ENCODE measurements at regions not wholly inside any gene's neighbourhood (a gene's known extent, or its start where the extent isn't known, plus 50 kb on each side); places are given as distances from the start of the nearest gene placed in this dataset.

DNA sequence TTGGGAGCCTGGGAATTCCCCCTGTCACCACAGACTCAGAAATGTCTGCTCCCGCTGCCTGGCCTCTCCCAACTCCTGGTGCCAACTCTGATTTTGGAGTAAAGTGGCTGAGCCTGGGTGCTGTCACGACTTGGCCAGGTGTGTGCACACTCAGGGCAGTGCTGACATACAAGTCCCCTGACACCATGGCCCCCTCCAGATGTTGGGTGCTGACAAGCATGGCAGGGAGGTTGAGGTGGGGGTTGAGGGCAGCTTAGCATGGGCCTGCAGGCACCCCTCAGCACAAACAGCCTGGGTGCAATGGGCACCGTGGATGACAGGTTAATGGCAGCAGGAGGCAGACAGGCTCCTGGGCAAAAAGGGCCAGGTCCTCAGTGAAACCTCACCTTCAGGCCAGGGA lies 511.2 kb downstream of the SQOR start:
- H3K9me3 ChIP-seq (ENCODE audit: low read length) = peaks cover 2% of the 10 kb centered on the region
- no peak overlapping the region for H3K9ac ChIP-seq (ENCODE audit: low read length)
- H3K27me3 ChIP-seq (ENCODE audit: low read length) = no peaks in the 10 kb centered on the region
- no peak for DNase-seq
- no peaks in the 10 kb centered on the region for H3K79me2 ChIP-seq (ENCODE audit: low read length)
- H3K36me3 ChIP-seq (ENCODE audit: insufficient read depth, low read length) = no peaks in the 10 kb centered on the region
- H3K4me2 ChIP-seq (ENCODE audit: low read depth, low read length, poor library complexity, severe bottlenecking) = no peak overlapping the region
- no peaks in the 10 kb centered on the region for H3K4me1 ChIP-seq (ENCODE audit: low read length)
- no peak overlapping the region for H3K27ac ChIP-seq (ENCODE audit: low read length)
- no peak overlapping the region for H3K4me3 ChIP-seq (ENCODE audit: low read length)
- H3K9me2 ChIP-seq (replicated peaks; ENCODE audit: insufficient read depth, low read length) = no peaks in the 10 kb centered on the region
- no peaks in the 10 kb centered on the region for H4K20me1 ChIP-seq (ENCODE audit: insufficient read depth, low read depth, low read length)
- H2AFZ ChIP-seq (ENCODE audit: low read length) = no peak overlapping the region

DNA sequence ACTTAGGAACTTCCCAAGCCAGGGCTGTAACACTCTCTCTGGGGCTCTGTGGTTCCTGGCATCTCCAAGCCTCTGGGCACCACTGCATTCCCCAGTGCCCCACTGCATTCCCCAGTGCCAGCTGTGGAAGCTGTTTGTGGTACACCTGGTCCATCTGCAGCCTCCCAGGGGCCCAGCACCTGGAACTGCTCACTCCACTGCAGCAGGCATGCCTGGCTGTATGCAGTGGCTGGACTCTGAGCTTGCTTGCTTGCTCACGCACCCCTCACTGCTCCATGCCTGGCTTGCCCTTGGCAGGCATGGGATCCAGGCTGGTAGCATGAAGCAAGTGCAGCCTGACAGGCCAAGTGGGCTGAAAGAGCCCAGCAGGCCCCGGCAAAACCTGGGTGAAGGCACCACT lies 512.1 kb downstream of the SQOR start:
- Histone ChIP-seq H2AFZ (ENCODE audit: low read length) (no peak overlapping the region), H3K79me2 (ENCODE audit: low read length) (no peaks in the 10 kb centered on the region), H3K27ac (ENCODE audit: low read length) (no peak overlapping the region), H4K20me1 (ENCODE audit: insufficient read depth, low read depth, low read length) (no peaks in the 10 kb centered on the region), H3K9ac (ENCODE audit: low read length) (no peak overlapping the region), H3K36me3 (ENCODE audit: insufficient read depth, low read length) (no peaks in the 10 kb centered on the region), H3K27me3 (ENCODE audit: low read length) (no peaks in the 10 kb centered on the region), H3K9me2 (replicated peaks; ENCODE audit: insufficient read depth, low read length) (no peaks in the 10 kb centered on the region), H3K9me3 (ENCODE audit: low read length) (peaks cover 2% of the 10 kb centered on the region), H3K4me3 (ENCODE audit: low read length) (no peak overlapping the region), H3K4me1 (ENCODE audit: low read length) (no peaks in the 10 kb centered on the region), H3K4me2 (ENCODE audit: low read depth, low read length, poor library complexity, severe bottlenecking) (no peak overlapping the region)
- DNase-seq = no peak

DNA sequence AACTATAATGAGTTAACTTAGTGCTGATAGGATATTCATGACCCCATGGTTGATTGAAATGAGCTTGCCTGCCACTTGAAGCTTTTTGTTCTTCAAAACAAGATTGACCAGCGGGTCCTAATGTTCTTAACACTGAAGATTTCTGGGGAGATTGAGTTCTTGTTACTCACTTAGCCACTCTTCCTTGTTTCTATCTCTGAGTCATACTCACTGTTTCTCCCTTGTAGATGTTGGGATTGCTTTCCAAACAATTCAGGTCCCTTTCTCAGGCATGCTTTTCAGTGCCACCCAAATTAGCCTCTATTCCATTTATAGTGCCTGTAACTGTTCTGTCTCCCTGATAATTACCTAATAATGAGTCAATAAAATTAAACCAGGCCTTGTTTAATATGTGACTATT lies 517.0 kb downstream of the SQOR start:
- Histone ChIP-seq H3K4me2 (ENCODE audit: low read depth, low read length, poor library complexity, severe bottlenecking) (no peak overlapping the region), H3K4me3 (ENCODE audit: low read length) (no peak overlapping the region), H2AFZ (ENCODE audit: low read length) (no peak overlapping the region), H3K27me3 (ENCODE audit: low read length) (0 out of 2 replicates have a peak, but pooled peaks cover 4% of the 10 kb centered on the region), H3K9me2 (replicated peaks; ENCODE audit: insufficient read depth, low read length) (no peaks in the 10 kb centered on the region; the same call in 1 of the 2 replicates), H3K79me2 (ENCODE audit: low read length) (no peaks in the 10 kb centered on the region), H3K9ac (ENCODE audit: low read length) (no peak overlapping the region), H4K20me1 (ENCODE audit: insufficient read depth, low read depth, low read length) (no peaks in the 10 kb centered on the region), H3K9me3 (ENCODE audit: low read length) (peaks cover 8% of the 10 kb centered on the region; the same call in 1 of the 2 replicates), H3K27ac (ENCODE audit: low read length) (no peak overlapping the region), H3K36me3 (ENCODE audit: insufficient read depth, low read length) (no peaks in the 10 kb centered on the region), H3K4me1 (ENCODE audit: low read length) (no peaks in the 10 kb centered on the region)
- DNase-seq = no peak

DNA sequence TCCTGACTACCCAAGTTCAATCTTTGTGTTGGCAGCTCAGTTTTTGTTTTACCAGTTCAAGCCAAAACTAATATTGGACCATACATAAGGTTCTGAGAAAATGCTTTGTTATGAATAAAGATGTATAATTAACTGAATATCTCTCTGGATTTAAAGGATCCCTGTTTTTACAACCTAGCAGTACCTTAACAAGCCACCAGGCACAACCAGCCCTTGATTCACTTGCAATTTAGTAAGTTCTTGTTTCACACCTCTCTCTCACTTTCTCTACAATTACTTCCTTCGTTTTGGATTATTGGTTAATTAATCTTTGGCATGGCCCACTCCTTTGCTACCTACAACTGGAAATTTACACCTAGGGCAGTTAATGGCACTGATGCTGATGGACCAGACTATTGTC lies 531.9 kb downstream of the SQOR start:
- H3K4me3 ChIP-seq (ENCODE audit: low read length) = no peak overlapping the region
- H3K79me2 ChIP-seq (ENCODE audit: low read length) = no peaks in the 10 kb centered on the region
- H3K9me2 ChIP-seq (replicated peaks; ENCODE audit: insufficient read depth, low read length) = no peaks in the 10 kb centered on the region
- H3K36me3 ChIP-seq (ENCODE audit: insufficient read depth, low read length) = no peaks in the 10 kb centered on the region
- no peak overlapping the region for H3K9ac ChIP-seq (ENCODE audit: low read length)
- H4K20me1 ChIP-seq (ENCODE audit: insufficient read depth, low read depth, low read length) = no peaks in the 10 kb centered on the region
- no peak overlapping the region for H2AFZ ChIP-seq (ENCODE audit: low read length)
- H3K9me3 ChIP-seq (ENCODE audit: low read length) = peaks cover 20% of the 10 kb centered on the region
- no peaks in the 10 kb centered on the region for H3K27me3 ChIP-seq (ENCODE audit: low read length)
- H3K4me1 ChIP-seq (ENCODE audit: low read length) = no peaks in the 10 kb centered on the region
- DNase-seq = no peak
- no peak overlapping the region for H3K27ac ChIP-seq (ENCODE audit: low read length)
- no peak overlapping the region for H3K4me2 ChIP-seq (ENCODE audit: low read depth, low read length, poor library complexity, severe bottlenecking)

DNA sequence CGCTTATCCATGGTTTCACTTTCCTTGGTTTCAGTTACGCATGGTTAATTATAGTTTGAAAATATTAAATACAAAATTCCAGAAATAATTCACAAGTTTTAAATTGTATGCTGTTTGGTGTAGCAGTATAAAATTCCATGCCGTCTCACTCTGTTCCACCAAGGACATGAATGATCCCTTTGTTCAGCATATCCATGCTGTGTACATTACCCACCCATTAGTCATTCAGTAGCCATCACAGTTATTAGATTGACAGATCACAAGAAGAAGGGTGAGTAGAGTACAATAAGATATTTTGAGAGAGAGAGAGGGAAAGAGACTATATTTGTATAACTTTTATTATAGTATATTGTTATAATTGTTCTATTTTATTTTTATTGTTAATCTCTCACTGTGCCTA lies 535.5 kb downstream of the SQOR start:
- Histone ChIP-seq H3K36me3 (ENCODE audit: insufficient read depth, low read length) (no peaks in the 10 kb centered on the region), H3K4me3 (ENCODE audit: low read length) (no peak overlapping the region), H3K9me2 (replicated peaks; ENCODE audit: insufficient read depth, low read length) (no peaks in the 10 kb centered on the region), H3K9me3 (ENCODE audit: low read length) (peaks cover 26% of the 10 kb centered on the region), H4K20me1 (ENCODE audit: insufficient read depth, low read depth, low read length) (no peaks in the 10 kb centered on the region), H3K4me1 (ENCODE audit: low read length) (no peaks in the 10 kb centered on the region), H3K79me2 (ENCODE audit: low read length) (no peaks in the 10 kb centered on the region), H2AFZ (ENCODE audit: low read length) (no peak overlapping the region), H3K27ac (ENCODE audit: low read length) (no peak overlapping the region), H3K4me2 (ENCODE audit: low read depth, low read length, poor library complexity, severe bottlenecking) (no peak overlapping the region), H3K9ac (ENCODE audit: low read length) (no peak overlapping the region), H3K27me3 (ENCODE audit: low read length) (no peaks in the 10 kb centered on the region)
- DNase-seq = no peak

DNA sequence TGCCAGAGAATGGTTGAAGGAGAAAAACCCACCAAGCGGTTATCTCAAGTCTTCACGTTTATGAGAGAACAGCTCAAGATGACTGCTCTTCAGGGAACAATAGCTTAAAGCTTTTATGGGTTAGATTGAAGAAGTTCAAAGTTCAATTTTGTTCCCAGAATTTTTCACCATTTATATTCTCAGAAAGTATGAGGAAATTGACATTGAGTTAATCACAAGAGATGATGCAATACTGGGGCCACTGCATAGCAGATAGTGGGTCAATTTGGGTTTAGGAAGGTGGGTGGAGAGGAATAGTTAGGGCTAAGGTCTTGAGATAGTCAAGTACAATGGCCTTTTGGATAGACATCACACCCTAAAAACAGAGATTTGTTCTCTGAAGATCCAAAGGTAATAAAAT lies 539.3 kb downstream of the SQOR start:
- Histone ChIP-seq H3K79me2 (ENCODE audit: low read length) (no peaks in the 10 kb centered on the region), H3K4me2 (ENCODE audit: low read depth, low read length, poor library complexity, severe bottlenecking) (no peak overlapping the region), H4K20me1 (ENCODE audit: insufficient read depth, low read depth, low read length) (no peaks in the 10 kb centered on the region), H3K36me3 (ENCODE audit: insufficient read depth, low read length) (no peaks in the 10 kb centered on the region), H3K4me1 (ENCODE audit: low read length) (no peaks in the 10 kb centered on the region), H3K27me3 (ENCODE audit: low read length) (no peaks in the 10 kb centered on the region), H3K27ac (ENCODE audit: low read length) (no peak overlapping the region), H3K9me2 (replicated peaks; ENCODE audit: insufficient read depth, low read length) (no peaks in the 10 kb centered on the region), H2AFZ (ENCODE audit: low read length) (no peak overlapping the region), H3K9ac (ENCODE audit: low read length) (no peak overlapping the region), H3K9me3 (ENCODE audit: low read length) (peaks cover 24% of the 10 kb centered on the region), H3K4me3 (ENCODE audit: low read length) (no peak overlapping the region)
- no peak for DNase-seq

DNA sequence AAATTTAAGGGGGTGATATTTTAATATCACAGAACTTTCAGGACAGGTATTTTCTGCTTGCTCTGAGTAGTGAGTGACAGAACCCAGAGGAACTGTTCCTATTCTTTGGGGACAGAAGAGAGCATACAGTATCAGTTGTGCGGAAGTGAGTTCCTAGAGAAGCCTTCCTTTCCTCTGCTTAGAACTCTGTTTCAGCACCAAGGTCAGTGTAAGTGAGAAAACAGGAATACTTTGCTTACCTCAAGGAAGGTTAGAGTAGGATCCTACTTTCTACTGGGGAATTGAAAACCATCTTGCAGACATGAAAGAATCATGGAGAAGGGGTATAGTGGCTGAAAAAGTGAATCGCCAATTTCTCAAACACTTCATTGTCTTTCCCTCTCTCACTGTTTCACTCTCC lies 542.4 kb downstream of the SQOR start:
- Histone ChIP-seq H3K4me1 (ENCODE audit: low read length) (no peaks in the 10 kb centered on the region), H3K27ac (ENCODE audit: low read length) (no peak overlapping the region), H4K20me1 (ENCODE audit: insufficient read depth, low read depth, low read length) (no peaks in the 10 kb centered on the region), H3K79me2 (ENCODE audit: low read length) (no peaks in the 10 kb centered on the region), H3K9me3 (ENCODE audit: low read length) (peaks cover 15% of the 10 kb centered on the region), H3K9me2 (replicated peaks; ENCODE audit: insufficient read depth, low read length) (no peaks in the 10 kb centered on the region), H3K27me3 (ENCODE audit: low read length) (0 out of 2 replicates have a peak, but pooled peaks cover under 1% of the 10 kb centered on the region), H3K36me3 (ENCODE audit: insufficient read depth, low read length) (no peaks in the 10 kb centered on the region), H3K9ac (ENCODE audit: low read length) (no peak overlapping the region), H3K4me2 (ENCODE audit: low read depth, low read length, poor library complexity, severe bottlenecking) (no peak overlapping the region), H3K4me3 (ENCODE audit: low read length) (no peak overlapping the region), H2AFZ (ENCODE audit: low read length) (no peak overlapping the region)
- no peak for DNase-seq

DNA sequence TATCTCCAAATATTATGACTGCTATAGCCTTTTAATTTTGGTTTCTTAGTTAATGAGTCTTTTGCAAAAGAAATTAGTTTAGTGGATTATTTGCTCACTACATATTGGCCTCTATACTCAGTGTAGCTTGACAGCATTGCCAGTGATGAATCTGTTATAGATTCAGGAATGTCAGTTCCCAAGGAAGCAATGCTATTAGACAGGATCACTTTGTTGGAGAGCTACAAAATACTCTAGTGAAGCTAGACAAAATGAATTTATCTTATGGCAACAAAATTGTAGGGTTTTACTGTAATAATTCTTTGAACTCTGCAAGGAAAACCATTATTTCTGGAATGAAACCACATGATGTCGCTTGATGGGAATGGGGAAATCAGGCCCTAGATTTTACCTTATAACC lies 543.3 kb downstream of the SQOR start:
- no peaks in the 10 kb centered on the region for H3K79me2 ChIP-seq (ENCODE audit: low read length)
- H4K20me1 ChIP-seq (ENCODE audit: insufficient read depth, low read depth, low read length) = no peaks in the 10 kb centered on the region
- no peaks in the 10 kb centered on the region for H3K9me2 ChIP-seq (replicated peaks; ENCODE audit: insufficient read depth, low read length)
- H3K27me3 ChIP-seq (ENCODE audit: low read length) = 0 out of 2 replicates have a peak, but pooled peaks cover 2% of the 10 kb centered on the region
- no peak overlapping the region for H3K4me2 ChIP-seq (ENCODE audit: low read depth, low read length, poor library complexity, severe bottlenecking)
- H3K27ac ChIP-seq (ENCODE audit: low read length) = no peak overlapping the region
- peaks cover 22% of the 10 kb centered on the region for H3K9me3 ChIP-seq (ENCODE audit: low read length)
- no peak overlapping the region for H3K9ac ChIP-seq (ENCODE audit: low read length)
- no peaks in the 10 kb centered on the region for H3K4me1 ChIP-seq (ENCODE audit: low read length)
- DNase-seq = no peak
- no peaks in the 10 kb centered on the region for H3K36me3 ChIP-seq (ENCODE audit: insufficient read depth, low read length)
- no peak overlapping the region for H2AFZ ChIP-seq (ENCODE audit: low read length)
- H3K4me3 ChIP-seq (ENCODE audit: low read length) = no peak overlapping the region

DNA sequence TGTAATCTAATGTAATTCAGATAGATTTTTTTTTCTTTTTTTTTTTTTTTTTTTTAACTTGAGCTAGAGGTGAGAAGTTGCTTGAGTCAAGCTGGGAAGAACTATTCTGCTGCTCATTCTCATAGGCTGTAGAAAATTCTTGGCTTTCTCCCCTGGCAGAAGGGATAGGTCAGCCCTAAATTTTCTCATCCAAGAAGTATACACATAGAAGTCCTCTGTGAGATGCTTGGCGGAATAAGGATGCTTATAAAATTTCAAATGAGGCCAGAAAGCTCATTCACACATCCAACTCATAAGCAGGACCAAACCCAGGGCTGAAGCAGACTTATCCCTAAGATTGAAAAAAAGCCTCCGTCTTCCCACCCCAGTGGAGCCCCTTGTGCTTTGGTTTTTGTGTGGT lies 572.5 kb downstream of the SQOR start:
- Histone ChIP-seq H3K36me3 (ENCODE audit: insufficient read depth, low read length) (no peaks in the 10 kb centered on the region), H4K20me1 (ENCODE audit: insufficient read depth, low read depth, low read length) (no peaks in the 10 kb centered on the region), H3K27ac (ENCODE audit: low read length) (no peak overlapping the region), H3K9me3 (ENCODE audit: low read length) (peaks cover 19% of the 10 kb centered on the region), H3K79me2 (ENCODE audit: low read length) (no peaks in the 10 kb centered on the region), H3K4me3 (ENCODE audit: low read length) (no peak overlapping the region), H3K4me1 (ENCODE audit: low read length) (no peaks in the 10 kb centered on the region), H3K4me2 (ENCODE audit: low read depth, low read length, poor library complexity, severe bottlenecking) (no peak overlapping the region), H3K9ac (ENCODE audit: low read length) (no peak overlapping the region), H2AFZ (ENCODE audit: low read length) (no peak overlapping the region), H3K27me3 (ENCODE audit: low read length) (no peaks in the 10 kb centered on the region), H3K9me2 (replicated peaks; ENCODE audit: insufficient read depth, low read length) (no peaks in the 10 kb centered on the region; the same call in 1 of the 2 replicates)
- no peak for DNase-seq
